ENCODE measurements at regions not wholly inside any gene's neighbourhood (a gene's known extent, or its start where the extent isn't known, plus 50 kb on each side); places are given as distances from the start of the nearest gene placed in this dataset.

GRCh38 chr2:71880287-71880686, 267.4 kb downstream of the CYP26B1 start:
- 77 to 89% (median 82%) methylated on average over 3 of the region's 3 CpGs for WGBS, 5 donors
- Histone ChIP-seq H3K27me3 (peaks cover 0 to 4% (median 0%) of the 10 kb centered on the region in 3 donors), H3K27ac (no peak overlapping the region), H3K36me3 (no peaks in the 10 kb centered on the region), H3K4me3 (no peak overlapping the region), H3K9me3 (peaks cover 0 to 5% (median 2%) of the 10 kb centered on the region in 4 donors), H3K4me1 (peaks cover 4 to 34% (median 10%) of the 10 kb centered on the region in 4 donors)
- DNase-seq: no peak
- TF ChIP-seq POLR2AphosphoS5 (IDR thresholded peaks at IDR 0.05) (no peak), POLR2A (IDR thresholded peaks at IDR 0.05) (no peak), CTCF (IDR thresholded peaks at IDR 0.05) (no peak), EP300 (IDR thresholded peaks at IDR 0.05) (no peak)
- intact Hi-C loops (cut with DNase I; ENCODE audit: low total_unique reads): no loop called here

- TF ChIP-seq EP300 (IDR thresholded peaks at IDR 0.05): no peak
- no peak for TF ChIP-seq POLR2A (IDR thresholded peaks at IDR 0.05)
- no peak for TF ChIP-seq POLR2AphosphoS5 (IDR thresholded peaks at IDR 0.05)
- TF ChIP-seq CTCF (IDR thresholded peaks at IDR 0.05): no peak
- Histone ChIP-seq H3K4me3 (no peak overlapping the region), H3K36me3 (no peaks in the 10 kb centered on the region), H3K27ac (no peak overlapping the region), H3K9me3 (peaks cover 0 to 4% (median under 1%) of the 10 kb centered on the region in 4 donors), H3K27me3 (peaks cover 0 to 4% (median 0%) of the 10 kb centered on the region in 3 donors), H3K4me1 (peaks cover 4 to 34% (median 10%) of the 10 kb centered on the region in 4 donors)
- DNase-seq: no peak
- WGBS, 5 donors: 70 to 78% (median 75%) methylated on average over 13 of the region's 13 CpGs
- intact Hi-C loops (cut with DNase I; ENCODE audit: low total_unique reads): no loop called here
These were observed 268.0 kb downstream of the CYP26B1 start for GRCh38 chr2:71879509-71880184.

- no peak overlapping the region for H3K4me3 ChIP-seq
- no peak overlapping the region for H3K27ac ChIP-seq
- H3K36me3 ChIP-seq: no peaks in the 10 kb centered on the region
- no peak for DNase-seq
- 71 to 79% (median 78%) methylated on average over 11 to 13 of the region's 13 CpGs for WGBS, 5 donors
- peaks cover 4 to 31% (median 10%) of the 10 kb centered on the region in 4 donors for H3K4me1 ChIP-seq
- TF ChIP-seq EP300 (IDR thresholded peaks at IDR 0.05): no peak
- TF ChIP-seq CTCF (IDR thresholded peaks at IDR 0.05): no peak
- TF ChIP-seq POLR2AphosphoS5 (IDR thresholded peaks at IDR 0.05): no peak
- no peak for TF ChIP-seq POLR2A (IDR thresholded peaks at IDR 0.05)
- H3K27me3 ChIP-seq: peaks cover 0 to 4% (median 0%) of the 10 kb centered on the region in 3 donors
- intact Hi-C loops (cut with DNase I; ENCODE audit: low total_unique reads): no loop called here
- H3K9me3 ChIP-seq: no peaks in the 10 kb centered on the region
These were observed 268.8 kb downstream of the CYP26B1 start for GRCh38 chr2:71878626-71879508.

GRCh38 chr2:71877636-71878035, 270.0 kb downstream of the CYP26B1 start:
- no peak for TF ChIP-seq POLR2A (IDR thresholded peaks at IDR 0.05)
- no peak for TF ChIP-seq POLR2AphosphoS5 (IDR thresholded peaks at IDR 0.05)
- TF ChIP-seq CTCF (IDR thresholded peaks at IDR 0.05): no peak
- TF ChIP-seq EP300 (IDR thresholded peaks at IDR 0.05): no peak
- WGBS, 5 donors: 81 to 92% (median 91%) methylated on average over 5 of the region's 5 CpGs
- Histone ChIP-seq H3K4me3 (no peak overlapping the region), H3K4me1 (peaks cover 0 to 19% (median 3%) of the 10 kb centered on the region in 4 donors), H3K9me3 (no peaks in the 10 kb centered on the region), H3K27me3 (peaks cover 0 to 10% (median 0%) of the 10 kb centered on the region in 3 donors), H3K27ac (no peak overlapping the region), H3K36me3 (no peaks in the 10 kb centered on the region)
- intact Hi-C loops (cut with DNase I; ENCODE audit: low total_unique reads): no loop called here
- DNase-seq: no peak

Measured in stomach (tissue), 8 donors.